ENCODE measurements at regions not wholly inside any gene's neighbourhood (a gene's known extent, or its start where the extent isn't known, plus 50 kb on each side); places are given as distances from the start of the nearest gene placed in this dataset.

DNA sequence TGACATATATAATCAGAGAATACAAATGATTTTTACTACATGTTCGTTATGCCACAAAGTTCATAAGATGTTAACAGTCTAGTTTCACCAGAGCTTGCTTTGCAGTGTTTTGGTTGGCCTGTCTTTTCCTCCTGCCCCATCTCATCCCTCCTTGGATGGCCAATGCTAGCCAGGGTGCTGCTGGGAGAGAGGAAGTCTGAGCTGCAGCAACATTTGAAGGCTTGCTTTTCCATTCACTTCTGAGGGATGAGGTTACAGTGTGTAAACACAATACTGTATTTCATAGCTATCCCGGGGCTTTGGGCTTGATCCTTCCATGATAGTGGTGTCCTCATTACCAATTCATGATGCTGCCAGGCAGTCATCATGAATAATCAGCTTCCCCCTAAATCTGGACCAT, 170.5 kb downstream of the RAB11FIP2 start:
- TF ChIP-seq, protein P1, sequence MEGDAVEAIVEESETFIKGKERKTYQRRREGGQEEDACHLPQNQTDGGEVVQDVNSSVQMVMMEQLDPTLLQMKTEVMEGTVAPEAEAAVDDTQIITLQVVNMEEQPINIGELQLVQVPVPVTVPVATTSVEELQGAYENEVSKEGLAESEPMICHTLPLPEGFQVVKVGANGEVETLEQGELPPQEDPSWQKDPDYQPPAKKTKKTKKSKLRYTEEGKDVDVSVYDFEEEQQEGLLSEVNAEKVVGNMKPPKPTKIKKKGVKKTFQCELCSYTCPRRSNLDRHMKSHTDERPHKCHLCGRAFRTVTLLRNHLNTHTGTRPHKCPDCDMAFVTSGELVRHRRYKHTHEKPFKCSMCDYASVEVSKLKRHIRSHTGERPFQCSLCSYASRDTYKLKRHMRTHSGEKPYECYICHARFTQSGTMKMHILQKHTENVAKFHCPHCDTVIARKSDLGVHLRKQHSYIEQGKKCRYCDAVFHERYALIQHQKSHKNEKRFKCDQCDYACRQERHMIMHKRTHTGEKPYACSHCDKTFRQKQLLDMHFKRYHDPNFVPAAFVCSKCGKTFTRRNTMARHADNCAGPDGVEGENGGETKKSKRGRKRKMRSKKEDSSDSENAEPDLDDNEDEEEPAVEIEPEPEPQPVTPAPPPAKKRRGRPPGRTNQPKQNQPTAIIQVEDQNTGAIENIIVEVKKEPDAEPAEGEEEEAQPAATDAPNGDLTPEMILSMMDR (IDR thresholded peaks at IDR 0.05 in 2 of 3, conservative IDR thresholded peaks at IDR 0.05 in 1 of 3; ENCODE audit: borderline replicate concordance in 1 of 3, insufficient read depth in 1 of 3, low read depth in 2 of 3, low read length in 2 of 3), result no peak
- TF ChIP-seq POLR2A (IDR thresholded peaks at IDR 0.05; ENCODE audit: borderline replicate concordance, extremely low read depth, insufficient read depth, insufficient read length), result no peak
- no peak for TF ChIP-seq POLR2AphosphoS5 (IDR thresholded peaks at IDR 0.05; ENCODE audit: low read depth, low read length)
- no peak for TF ChIP-seq EZH2 (IDR thresholded peaks at IDR 0.05)
- no peak for TF ChIP-seq YY1 (IDR thresholded peaks at IDR 0.05; ENCODE audit: extremely low read depth, insufficient replicate concordance, low read depth, low read length)
- no peak for TF ChIP-seq TCF7L2 (IDR thresholded peaks at IDR 0.05; ENCODE audit: borderline replicate concordance, extremely low read depth, insufficient read depth, insufficient read length)
- TF ChIP-seq RAD21 (IDR thresholded peaks at IDR 0.05; ENCODE audit: low read depth), result no peak
- TF ChIP-seq, protein P2, sequence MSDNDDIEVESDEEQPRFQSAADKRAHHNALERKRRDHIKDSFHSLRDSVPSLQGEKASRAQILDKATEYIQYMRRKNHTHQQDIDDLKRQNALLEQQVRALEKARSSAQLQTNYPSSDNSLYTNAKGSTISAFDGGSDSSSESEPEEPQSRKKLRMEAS (IDR thresholded peaks at IDR 0.05), result no peak
- TF ChIP-seq CEBPB (IDR thresholded peaks at IDR 0.05; ENCODE audit: low read depth), result no peak
- TF ChIP-seq, protein P3, sequence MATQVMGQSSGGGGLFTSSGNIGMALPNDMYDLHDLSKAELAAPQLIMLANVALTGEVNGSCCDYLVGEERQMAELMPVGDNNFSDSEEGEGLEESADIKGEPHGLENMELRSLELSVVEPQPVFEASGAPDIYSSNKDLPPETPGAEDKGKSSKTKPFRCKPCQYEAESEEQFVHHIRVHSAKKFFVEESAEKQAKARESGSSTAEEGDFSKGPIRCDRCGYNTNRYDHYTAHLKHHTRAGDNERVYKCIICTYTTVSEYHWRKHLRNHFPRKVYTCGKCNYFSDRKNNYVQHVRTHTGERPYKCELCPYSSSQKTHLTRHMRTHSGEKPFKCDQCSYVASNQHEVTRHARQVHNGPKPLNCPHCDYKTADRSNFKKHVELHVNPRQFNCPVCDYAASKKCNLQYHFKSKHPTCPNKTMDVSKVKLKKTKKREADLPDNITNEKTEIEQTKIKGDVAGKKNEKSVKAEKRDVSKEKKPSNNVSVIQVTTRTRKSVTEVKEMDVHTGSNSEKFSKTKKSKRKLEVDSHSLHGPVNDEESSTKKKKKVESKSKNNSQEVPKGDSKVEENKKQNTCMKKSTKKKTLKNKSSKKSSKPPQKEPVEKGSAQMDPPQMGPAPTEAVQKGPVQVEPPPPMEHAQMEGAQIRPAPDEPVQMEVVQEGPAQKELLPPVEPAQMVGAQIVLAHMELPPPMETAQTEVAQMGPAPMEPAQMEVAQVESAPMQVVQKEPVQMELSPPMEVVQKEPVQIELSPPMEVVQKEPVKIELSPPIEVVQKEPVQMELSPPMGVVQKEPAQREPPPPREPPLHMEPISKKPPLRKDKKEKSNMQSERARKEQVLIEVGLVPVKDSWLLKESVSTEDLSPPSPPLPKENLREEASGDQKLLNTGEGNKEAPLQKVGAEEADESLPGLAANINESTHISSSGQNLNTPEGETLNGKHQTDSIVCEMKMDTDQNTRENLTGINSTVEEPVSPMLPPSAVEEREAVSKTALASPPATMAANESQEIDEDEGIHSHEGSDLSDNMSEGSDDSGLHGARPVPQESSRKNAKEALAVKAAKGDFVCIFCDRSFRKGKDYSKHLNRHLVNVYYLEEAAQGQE (IDR thresholded peaks at IDR 0.05; ENCODE audit: low read depth), result no peak
- no peak for TF ChIP-seq EZH2phosphoT487 (IDR thresholded peaks at IDR 0.05; ENCODE audit: borderline replicate concordance)
- TF ChIP-seq EGR1 (IDR thresholded peaks at IDR 0.05; ENCODE audit: low read depth), result no peak
